GM18873 (cell line): ENCODE measurements at regions not wholly inside any gene's neighbourhood (a gene's known extent, or its start where the extent isn't known, plus 50 kb on each side); places are given as distances from the start of the nearest gene placed in this dataset.
"Not testable (repeated sequence)": the region's sequence is repeated elsewhere in the genome, so short reads cannot be mapped to it uniquely, and the experiment has no call there.

Experiments used
- ATAC-seq: cut with Tn5 transposase; IDR thresholded peaks from one replicate; pipeline ENCODE4 v1.9.1; 2021; ENCODE audit warnings: mild to moderate bottlenecking, moderate library complexity, moderate number of reproducible peaks; ENCODE audit not compliant: unreplicated experiment, low FRiP score

GRCh38 chr4:138643827-138644226 lies 371.8 kb upstream of the NOCT start:
- no peak for ATAC-seq

- no peak for ATAC-seq
Observed at GRCh38 chr4:138639018-138639741, 376.4 kb upstream of the NOCT start.

- no peak for ATAC-seq
Observed at GRCh38 chr4:138636781-138637180, 378.8 kb upstream of the NOCT start.

- ATAC-seq = no peak
Observed at GRCh38 chr4:138634915-138635314, 380.7 kb upstream of the NOCT start.

- no peak for ATAC-seq
Observed at GRCh38 chr4:138633580-138633904, 382.0 kb upstream of the NOCT start.

GRCh38 chr4:138632856-138633579 lies 382.6 kb upstream of the NOCT start:
- ATAC-seq = no peak

GRCh38 chr4:138630666-138631065 lies 384.9 kb upstream of the NOCT start:
- no peak for ATAC-seq

GRCh38 chr4:138629669-138630068 lies 385.9 kb upstream of the NOCT start:
- no peak for ATAC-seq

- no peak for ATAC-seq
Observed at GRCh38 chr4:138627096-138627495, 384.9 kb upstream of the SLC7A11 start.

GRCh38 chr4:138622362-138622761 lies 380.2 kb upstream of the SLC7A11 start:
- not testable (repeated sequence) for ATAC-seq

GRCh38 chr4:138616775-138617174 lies 374.6 kb upstream of the SLC7A11 start:
- ATAC-seq = no peak

GRCh38 chr4:138614398-138615142 lies 372.4 kb upstream of the SLC7A11 start:
- ATAC-seq = no peak

- ATAC-seq = no peak
Observed at GRCh38 chr4:138612428-138612827, 370.3 kb upstream of the SLC7A11 start.

- no peak for ATAC-seq
Observed at GRCh38 chr4:138611721-138612120, 369.6 kb upstream of the SLC7A11 start.

- no peak for ATAC-seq
Observed at GRCh38 chr4:138611017-138611416, 368.9 kb upstream of the SLC7A11 start.

GRCh38 chr4:138609943-138610350 lies 367.8 kb upstream of the SLC7A11 start:
- ATAC-seq = no peak

- ATAC-seq = no peak
Observed at GRCh38 chr4:138604556-138604955, 362.4 kb upstream of the SLC7A11 start.

GRCh38 chr4:138602664-138603063 lies 360.5 kb upstream of the SLC7A11 start:
- ATAC-seq = no peak

GRCh38 chr4:138599965-138600364 lies 357.8 kb upstream of the SLC7A11 start:
- no peak for ATAC-seq

- no peak for ATAC-seq
Observed at GRCh38 chr4:138598226-138598625, 356.1 kb upstream of the SLC7A11 start.

GRCh38 chr4:138596896-138597295 lies 354.7 kb upstream of the SLC7A11 start:
- ATAC-seq = no peak
